K562 (cell line): ENCODE measurements at regions not wholly inside any gene's neighbourhood (a gene's known extent, or its start where the extent isn't known, plus 50 kb on each side); places are given as distances from the start of the nearest gene placed in this dataset.

Source experiments
- ATAC-seq: fragments of 200-7000 bp; cut with Tn5 transposase; 3 replicates; pipeline ENCODE4 v1.9.1; 2020; ENCODE audit warnings: moderate library complexity
- BruUV-seq: library from RNA; stranded (reverse); fragments of 400-500 nt; replicated peaks from 2 replicates; lab custom pipeline; 2021; lab: Mats Ljungman, UMichigan
- CTCF ChIA-PET: fragments of 300-600 bp; formaldehyde crosslinking; extraction: SDS; loops from one replicate; lab custom pipeline; 2021; ENCODE audit warnings: low intra/inter-chr PET ratio; lab: Yijun Ruan, JAX
- POLR2A ChIA-PET: fragments of 300-600, 350-650 bp; sonication (Branson Sonifier 250); formaldehyde crosslinking; extraction: SDS; loops from one replicate; lab custom pipeline; 2021; ENCODE audit warnings: antibody characterized with exemption, inconsistent platforms; lab: Yijun Ruan, JAX
- DNase-seq, 4 experiments: peaks; one replicate each; pipeline versions ENCODE4 v3.0.0 to v3.0.0-alpha.2; 2011 to 2018; ENCODE audit warnings: low spot score in 3 of 4, mixed read lengths in 3 of 4; ENCODE audit errors: extremely low read depth in 1 of 4
- FAIRE-seq: peaks from 2 replicates; lab custom pipeline; 2011; peaks lifted over from hg19 to GRCh38; lab: Jason Lieb, UNC
- H2AFZ ChIP-seq: 2 replicates; pipeline ENCODE4 v1.6.0; 2011; ENCODE audit warnings: low read depth, low read length, control low read depth, inconsistent platforms
- H3K27ac ChIP-seq: fragments of 200-600 bp; 3 replicates; pipeline ENCODE4 v1.8.0; 2011; ENCODE audit warnings: low read depth, mild to moderate bottlenecking, control low read depth, inconsistent platforms, low read length, moderate library complexity, mixed read lengths; ENCODE audit errors: extremely low read depth
- H3K27me3 ChIP-seq, 2 experiments: fragments of 300-600 bp in 1 of 2; 2 replicates in 1 of 2; 3 replicates in 1 of 2; pipeline versions ENCODE4 v1.6.0 to v1.8.0; 2011; ENCODE audit warnings: inconsistent platforms in 2 of 2, low read length in 2 of 2, mild to moderate bottlenecking in 1 of 2, mixed read lengths in 1 of 2, moderate library complexity in 1 of 2; ENCODE audit not compliant: control insufficient read depth in 2 of 2, insufficient read depth in 2 of 2
- H3K36me3 ChIP-seq: fragments of 300-600 bp; 3 replicates; pipeline ENCODE4 v1.8.0; 2011; ENCODE audit warnings: mild to moderate bottlenecking, low read length, inconsistent platforms; ENCODE audit not compliant: control insufficient read depth, insufficient read depth
- H3K4me1 ChIP-seq, 2 experiments: fragments of 200-600 bp in 1 of 2; replicated peaks in 1 of 2; 2 replicates in 1 of 2; 3 replicates in 1 of 2; pipeline versions ENCODE4 v1.5.1 to v1.8.0; 2011; ENCODE audit warnings: inconsistent platforms in 2 of 2, low read length in 2 of 2, mild to moderate bottlenecking in 1 of 2, mixed read lengths in 1 of 2, moderate library complexity in 1 of 2; ENCODE audit not compliant: control insufficient read depth in 2 of 2, insufficient read depth in 2 of 2
- H3K4me2 ChIP-seq: 2 replicates; pipeline ENCODE4 v1.6.1; 2011; ENCODE audit warnings: low read length, control low read depth, inconsistent platforms, mixed read lengths; ENCODE audit not compliant: insufficient read depth
- H3K4me3 ChIP-seq: fragments of 200-600 bp; sonication (generic), shearing (Covaris generic); 2 replicates; pipeline ENCODE4 v1.5.1; 2016; ENCODE audit warnings: control low read depth, inconsistent platforms
- H3K79me2 ChIP-seq: fragments of 200-600 bp; 3 replicates; pipeline ENCODE4 v1.8.0; 2011; ENCODE audit warnings: low read length, inconsistent platforms; ENCODE audit not compliant: control insufficient read depth, insufficient read depth
- H3K9ac ChIP-seq, 2 experiments: 2 replicates each; pipeline versions ENCODE4 v1.6.0 to v1.6.1; 2011; ENCODE audit warnings: low read depth in 2 of 2, low read length in 2 of 2, control low read depth in 1 of 2, inconsistent platforms in 1 of 2, mild to moderate bottlenecking in 1 of 2, mixed read lengths in 1 of 2; ENCODE audit not compliant: insufficient read depth in 1 of 2
- H3K9me1 ChIP-seq: one replicate; pipeline ENCODE4 v1.6.0; 2011; ENCODE audit warnings: inconsistent platforms, mild to moderate bottlenecking, low read length, moderate library complexity; ENCODE audit not compliant: control insufficient read depth, insufficient read depth
- H3K9me3 ChIP-seq: replicated peaks from 2 replicates; pipeline ENCODE4 v1.5.1; 2011; ENCODE audit warnings: low read depth, low read length, inconsistent platforms; ENCODE audit not compliant: control insufficient read depth, insufficient read depth
- H4K20me1 ChIP-seq: replicated peaks from 2 replicates; pipeline ENCODE4 v1.6.1; 2011; ENCODE audit warnings: low read length, inconsistent platforms, mixed read lengths; ENCODE audit not compliant: control insufficient read depth, insufficient read depth
- HINFP ChIP-seq: fragments of 450-650 bp; conservative IDR thresholded peaks from 2 replicates; pipeline ENCODE4 v1.6.1; 2016; ENCODE audit warnings: missing genetic modification characterization, low read depth, mild to moderate bottlenecking, control low read depth, missing compliant biosample characterization
- IRF9 ChIP-seq: fragments of 450-650 bp; IDR thresholded peaks from 2 replicates; pipeline ENCODE4 v1.6.1; 2016; ENCODE audit warnings: missing biosample characterization, missing genetic modification characterization
- ZHX1 ChIP-seq: fragments of 150-350 bp; conservative IDR thresholded peaks from 2 replicates; pipeline ENCODE4 v1.6.1; 2014; ENCODE audit warnings: low read length
- WGBS: fragments of 100-300 bp; shearing (Covaris generic); methylation state at CpG from one replicate; pipeline ENCODE4 v1.1.6; 2016; ENCODE audit warnings: low coverage, mixed read lengths; ENCODE audit not compliant: insufficient coverage; ENCODE audit errors: missing lambda C conversion rate; 5-methylcytosine and 5-hydroxymethylcytosine counted together
- in situ Hi-C: fragments of 300-500 bp; cut with MboI; formaldehyde crosslinking; loops from 4 replicates; pipeline ENCODE4 v1.15.0; 2018; ENCODE audit warnings: inconsistent platforms, mixed read lengths
- intact Hi-C: fragments of 100-400 bp; cut with micrococcal nuclease; formaldehyde crosslinking; loops from 2 replicates; pipeline ENCODE4 v1.14.2; 2022

GRCh38 chr10:33937036-33937730 is 602.7 kb upstream of the NRP1 start (continued):
- no peak for TF ChIP-seq ZHX1
- no peak for TF ChIP-seq HINFP (tag)

- ChIA-PET CTCF (no interaction called here), POLR2A (no interaction called here)
- H3K36me3 ChIP-seq, result no peaks in the 10 kb centered on the region
- in situ Hi-C loops (no loop called here), intact Hi-C loops (no loop called here)
- H4K20me1 ChIP-seq, result no peaks in the 10 kb centered on the region
- WGBS, result 0% methylated on average over 3 of the region's 3 CpGs
- ATAC-seq, result no peak
- no peak for DNase-seq
- no peak overlapping the region for H3K4me2 ChIP-seq
- FAIRE-seq, result no peak
- H2AFZ ChIP-seq, result no peak overlapping the region
- H3K4me3 ChIP-seq, result no peak overlapping the region
- H3K27ac ChIP-seq, result no peak overlapping the region
- no peak overlapping the region for H3K9ac ChIP-seq
- TF ChIP-seq IRF9, result no peak
- no TSS peak for BruUV-seq
- no peaks in the 10 kb centered on the region for H3K9me3 ChIP-seq
- no peaks in the 10 kb centered on the region for H3K79me2 ChIP-seq
- H3K4me1 ChIP-seq, result no peaks in the 10 kb centered on the region
- H3K27me3 ChIP-seq, result no peaks in the 10 kb centered on the region
- H3K9me1 ChIP-seq, result no peaks in the 10 kb centered on the region
Measured at GRCh38 chr10:33935350-33935749, 600.9 kb upstream of the NRP1 start.
